RWPE2 (cell line): ENCODE measurements at regions not wholly inside any gene's neighbourhood (a gene's known extent, or its start where the extent isn't known, plus 50 kb on each side); places are given as distances from the start of the nearest gene placed in this dataset.
"Not testable (repeated sequence)": the region's sequence is repeated elsewhere in the genome, so short reads cannot be mapped to it uniquely, and the experiment has no call there.

Source experiments
- ATAC-seq: fragments of 200-7000 bp; cut with Tn5 transposase; 3 replicates; pipeline ENCODE4 v1.9.1; 2021; ENCODE audit warnings: low read depth
- DNase-seq: peaks from one replicate; pipeline ENCODE4 v3.0.0-alpha.2; 2020; ENCODE audit warnings: low spot score
- H3K27ac ChIP-seq: fragments of 450-650 bp; 2 replicates; pipeline ENCODE4 v1.5.1; 2017; ENCODE audit warnings: mild to moderate bottlenecking; ENCODE audit not compliant: poor library complexity, severe bottlenecking
- H3K27me3 ChIP-seq: fragments of 250-450 bp; sonication (Bioruptor Pico); 2 replicates; pipeline ENCODE4 v1.5.1; 2021; ENCODE audit warnings: mild to moderate bottlenecking, moderate library complexity; ENCODE audit not compliant: insufficient read depth, poor library complexity, severe bottlenecking
- H3K36me3 ChIP-seq: fragments of 250-450 bp; sonication (Bioruptor Pico); 2 replicates; pipeline ENCODE4 v1.5.1; 2020; ENCODE audit warnings: low read depth, mild to moderate bottlenecking, moderate library complexity
- H3K4me1 ChIP-seq: fragments of 250-450 bp; sonication (Bioruptor Pico); 2 replicates; pipeline ENCODE4 v1.5.1; 2021; ENCODE audit warnings: mild to moderate bottlenecking, moderate library complexity; ENCODE audit not compliant: insufficient read depth, poor library complexity, severe bottlenecking
- H3K4me3 ChIP-seq: fragments of 250-450 bp; sonication (Bioruptor Pico); 2 replicates; pipeline ENCODE4 v1.5.1; 2021; ENCODE audit warnings: mild to moderate bottlenecking, moderate library complexity; ENCODE audit not compliant: severe bottlenecking
- H3K9me3 ChIP-seq: fragments of 250-450 bp; sonication (Bioruptor Pico); 2 replicates; pipeline ENCODE4 v1.5.1; 2021; ENCODE audit warnings: mild to moderate bottlenecking, moderate library complexity; ENCODE audit not compliant: severe bottlenecking
- TF ChIP-seq, protein P1 (sequence below): fragments of 450-650 bp; IDR thresholded peaks from one replicate; pipeline ENCODE4 v1.5.1; 2017; ENCODE audit warnings: mild to moderate bottlenecking, moderate library complexity; ENCODE audit not compliant: poor library complexity, severe bottlenecking

DNA sequence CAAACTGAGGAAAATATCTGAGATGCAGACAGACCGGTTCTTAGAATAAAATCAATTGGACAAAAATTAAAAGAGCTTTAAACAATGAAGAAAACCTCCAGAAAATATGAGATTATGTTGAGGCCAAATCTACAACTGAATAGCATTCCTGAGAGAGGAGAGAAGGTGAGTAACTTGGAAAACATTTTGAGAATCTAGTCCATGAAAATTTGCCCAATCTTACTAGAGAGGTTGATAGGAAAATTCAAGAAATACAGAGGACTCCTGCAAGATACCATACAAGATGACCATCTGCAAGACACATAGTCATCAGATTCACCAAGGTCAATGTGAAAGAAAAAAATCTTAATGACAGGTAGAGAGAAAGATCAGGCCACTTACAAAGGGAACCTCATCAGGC is 437.7 kb upstream of the ADGRB3 start:
- Histone ChIP-seq H3K9me3 (no peaks in the 10 kb centered on the region), H3K27me3 (no peaks in the 10 kb centered on the region), H3K27ac (no peak overlapping the region), H3K4me3 (no peak overlapping the region), H3K36me3 (no peaks in the 10 kb centered on the region), H3K4me1 (no peaks in the 10 kb centered on the region)
- ATAC-seq (no peak), DNase-seq (no peak)
- TF ChIP-seq, protein P1, sequence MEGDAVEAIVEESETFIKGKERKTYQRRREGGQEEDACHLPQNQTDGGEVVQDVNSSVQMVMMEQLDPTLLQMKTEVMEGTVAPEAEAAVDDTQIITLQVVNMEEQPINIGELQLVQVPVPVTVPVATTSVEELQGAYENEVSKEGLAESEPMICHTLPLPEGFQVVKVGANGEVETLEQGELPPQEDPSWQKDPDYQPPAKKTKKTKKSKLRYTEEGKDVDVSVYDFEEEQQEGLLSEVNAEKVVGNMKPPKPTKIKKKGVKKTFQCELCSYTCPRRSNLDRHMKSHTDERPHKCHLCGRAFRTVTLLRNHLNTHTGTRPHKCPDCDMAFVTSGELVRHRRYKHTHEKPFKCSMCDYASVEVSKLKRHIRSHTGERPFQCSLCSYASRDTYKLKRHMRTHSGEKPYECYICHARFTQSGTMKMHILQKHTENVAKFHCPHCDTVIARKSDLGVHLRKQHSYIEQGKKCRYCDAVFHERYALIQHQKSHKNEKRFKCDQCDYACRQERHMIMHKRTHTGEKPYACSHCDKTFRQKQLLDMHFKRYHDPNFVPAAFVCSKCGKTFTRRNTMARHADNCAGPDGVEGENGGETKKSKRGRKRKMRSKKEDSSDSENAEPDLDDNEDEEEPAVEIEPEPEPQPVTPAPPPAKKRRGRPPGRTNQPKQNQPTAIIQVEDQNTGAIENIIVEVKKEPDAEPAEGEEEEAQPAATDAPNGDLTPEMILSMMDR: no peak

DNA sequence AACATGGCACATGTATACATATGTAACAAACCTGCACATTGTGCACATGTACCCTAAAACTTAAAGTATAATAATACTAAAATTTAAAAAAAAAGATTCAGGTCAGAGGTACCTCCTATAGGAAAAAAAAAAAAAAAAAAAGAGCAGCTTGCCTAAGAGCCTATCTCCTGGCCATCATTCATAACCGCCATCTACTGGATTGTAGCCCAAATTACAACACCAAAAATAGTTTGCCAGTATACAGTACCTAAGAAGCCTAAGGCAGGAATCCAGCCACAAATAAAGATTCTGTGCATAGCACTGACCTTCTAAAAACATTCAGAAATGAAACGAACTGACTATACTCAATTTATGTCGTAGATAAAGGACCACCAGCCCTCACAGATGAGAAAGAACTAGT is 438.4 kb upstream of the ADGRB3 start:
- Histone ChIP-seq H3K4me3 (no peak overlapping the region), H3K27me3 (no peaks in the 10 kb centered on the region), H3K36me3 (no peaks in the 10 kb centered on the region), H3K4me1 (no peaks in the 10 kb centered on the region), H3K9me3 (no peaks in the 10 kb centered on the region), H3K27ac (no peak overlapping the region)
- ATAC-seq (no peak), DNase-seq (no peak)
- TF ChIP-seq, protein P1: peak; percentile 26

DNA sequence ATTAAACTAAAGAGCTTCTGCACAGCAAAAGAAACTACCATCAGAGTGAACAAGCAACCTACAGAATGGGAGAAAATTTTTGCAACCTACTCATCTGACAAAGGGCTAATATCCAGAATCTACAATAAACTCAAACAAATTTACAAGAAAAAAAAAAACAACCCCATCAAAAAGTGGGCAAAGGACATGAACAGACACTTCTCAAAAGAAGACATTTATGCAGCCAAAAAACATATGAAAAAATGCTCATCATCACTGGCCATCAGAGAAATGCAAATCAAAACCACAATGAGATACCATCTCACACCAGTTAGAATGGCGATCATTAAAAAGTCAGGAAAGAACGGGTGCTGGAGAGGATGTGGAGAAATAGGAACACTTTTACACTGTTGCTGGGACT is 439.3 kb upstream of the ADGRB3 start:
- not testable (repeated sequence) for ATAC-seq, H3K9me3 ChIP-seq, DNase-seq, H3K27me3 ChIP-seq, H3K4me3 ChIP-seq, H3K4me1 ChIP-seq, H3K36me3 ChIP-seq, H3K27ac ChIP-seq

DNA sequence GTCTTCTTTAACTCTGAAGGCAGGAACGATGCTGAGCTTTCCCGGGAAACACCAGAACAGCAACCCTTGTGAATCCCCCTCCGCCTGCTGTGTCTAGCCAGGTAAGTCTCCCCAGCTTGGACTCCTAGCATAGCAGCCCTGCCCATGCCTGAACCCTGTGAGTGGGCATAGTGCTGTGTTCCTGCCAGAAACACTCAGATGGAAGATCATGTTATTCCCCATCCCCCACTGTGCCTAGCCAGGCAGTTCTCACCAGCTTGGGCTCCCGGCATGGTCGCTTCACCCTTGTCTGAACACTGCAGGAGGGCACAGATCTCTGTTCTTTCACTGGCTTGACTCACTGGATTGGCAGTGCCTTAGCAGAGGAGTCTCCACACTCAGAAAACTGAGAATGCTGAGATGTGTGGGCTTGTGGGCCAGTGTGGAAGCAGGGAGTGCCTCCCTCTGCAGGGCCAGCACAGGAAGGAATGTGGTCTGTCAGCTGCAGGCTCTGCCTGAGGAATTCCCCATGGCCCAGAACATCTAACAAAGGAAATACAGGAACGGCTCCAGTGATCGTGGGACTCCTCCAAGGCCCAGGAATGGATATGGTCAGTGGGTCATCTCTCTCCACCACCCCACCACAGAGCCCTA is 440.1 kb upstream of the ADGRB3 start:
- Histone ChIP-seq H3K36me3 (no peaks in the 10 kb centered on the region), H3K27me3 (no peaks in the 10 kb centered on the region), H3K27ac (no peak overlapping the region), H3K4me1 (no peaks in the 10 kb centered on the region), H3K9me3 (no peaks in the 10 kb centered on the region), H3K4me3 (no peak overlapping the region)
- peak; percentile 12; the same call in 1 of the 3 replicates for ATAC-seq
- no peak for DNase-seq
- TF ChIP-seq, protein P1: no peak

DNA sequence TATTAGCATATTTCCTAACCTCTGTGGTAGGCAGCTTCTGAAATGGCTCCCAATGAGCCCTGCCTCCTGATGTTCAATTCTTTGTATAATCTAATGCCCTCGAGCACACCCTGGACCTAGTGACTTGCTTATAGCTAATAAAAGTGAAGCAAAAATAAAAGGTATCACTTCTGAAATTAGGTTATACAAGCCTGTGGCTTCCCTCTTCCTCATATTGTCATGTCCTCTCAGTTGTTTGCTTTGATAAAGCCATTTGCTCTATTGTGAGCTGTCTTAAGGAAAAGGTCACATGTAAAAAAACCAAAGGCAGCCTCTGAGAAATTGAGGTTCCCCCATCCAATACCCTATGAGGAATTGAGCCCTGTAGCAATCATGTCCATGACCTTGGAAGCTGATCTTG is 442.1 kb upstream of the ADGRB3 start:
- ATAC-seq (no peak), DNase-seq (no peak)
- TF ChIP-seq, protein P1: no peak
- Histone ChIP-seq H3K36me3 (no peaks in the 10 kb centered on the region), H3K4me1 (no peaks in the 10 kb centered on the region), H3K4me3 (no peak overlapping the region), H3K27ac (no peak overlapping the region), H3K27me3 (peaks cover 3% of the 10 kb centered on the region), H3K9me3 (no peaks in the 10 kb centered on the region)
